Left colon (tissue), 2 donors: ENCODE measurements at regions not wholly inside any gene's neighbourhood (a gene's known extent, or its start where the extent isn't known, plus 50 kb on each side); places are given as distances from the start of the nearest gene placed in this dataset.

ENCODE experiments used
- ATAC-seq: fragments of 200-7000 bp; cut with Tn5 transposase; one replicate; pipeline ENCODE4 v1.9.1; 2020; ENCODE audit warnings: mild to moderate bottlenecking, moderate library complexity
- DNase-seq, 2 donors: peaks; one replicate each; pipeline ENCODE4 v3.0.0-alpha.2; 2020
- intact Hi-C, 2 donors: fragments of 100-400 bp; cut with DNase I in 1 of 2; cut with micrococcal nuclease in 1 of 2; formaldehyde crosslinking; loops; one replicate each; pipeline versions ENCODE4 v1.11.2 to v1.14.0; 2022; cut with DNase I, micrococcal nuclease
- donor health status: DM: no; HTN: no; CAD: no.
- donor health status: DM: yes; HTN: yes; CAD: no.

- no peak for DNase-seq
Measured at GRCh38 chr10:111131168-111131799, 54.5 kb downstream of the ADRA2A start.

DNA sequence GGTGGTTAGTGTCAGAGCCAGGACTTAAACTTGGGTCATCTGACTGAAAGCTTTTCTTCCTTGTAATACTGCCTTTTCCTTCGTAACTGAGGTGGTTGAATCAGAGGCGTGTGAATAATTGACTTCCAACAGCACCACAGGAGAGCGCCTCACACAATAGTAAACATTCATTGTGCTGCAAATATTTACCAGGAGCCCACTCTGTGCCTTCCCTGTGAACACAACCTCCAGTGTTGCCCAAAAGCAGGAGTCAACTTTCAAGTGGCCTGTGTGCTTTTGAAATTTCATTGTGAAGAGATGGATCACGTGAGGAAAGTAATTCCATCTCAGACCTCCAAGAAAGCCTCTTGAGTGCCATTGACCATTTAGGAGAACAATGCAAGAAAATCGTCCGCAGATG is 60.2 kb downstream of the ADRA2A start:
- no peak for DNase-seq
- no peak for ATAC-seq

More at GRCh38 chr10:111131168-111131799, 54.5 kb downstream of the ADRA2A start:
- ATAC-seq, result peak; percentile 55
- intact Hi-C loops, result no loop called here

DNA sequence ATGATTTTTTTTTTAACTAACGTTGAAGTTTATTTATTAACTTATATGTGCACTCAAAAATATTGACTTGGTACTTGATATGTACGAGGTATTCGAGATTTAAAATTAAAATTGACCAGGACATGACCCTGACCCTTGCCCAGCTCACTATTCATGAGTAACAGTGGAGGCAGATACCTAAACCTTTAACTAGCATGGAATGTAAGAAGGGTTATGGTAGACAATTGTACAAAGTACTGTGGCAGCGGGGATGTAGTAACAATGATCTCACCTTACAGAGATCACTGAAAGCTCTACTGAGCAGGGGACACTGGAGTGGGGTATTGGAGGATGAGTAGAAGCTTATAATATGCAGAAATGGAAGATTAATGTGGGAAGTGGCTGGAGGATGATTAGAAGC is 60.8 kb downstream of the ADRA2A start:
- ATAC-seq (no peak), DNase-seq (no peak)
- intact Hi-C loops, result no loop called here

More for the DNA sequence above, 60.2 kb downstream of the ADRA2A start:
- intact Hi-C loops, result no loop called here

DNA sequence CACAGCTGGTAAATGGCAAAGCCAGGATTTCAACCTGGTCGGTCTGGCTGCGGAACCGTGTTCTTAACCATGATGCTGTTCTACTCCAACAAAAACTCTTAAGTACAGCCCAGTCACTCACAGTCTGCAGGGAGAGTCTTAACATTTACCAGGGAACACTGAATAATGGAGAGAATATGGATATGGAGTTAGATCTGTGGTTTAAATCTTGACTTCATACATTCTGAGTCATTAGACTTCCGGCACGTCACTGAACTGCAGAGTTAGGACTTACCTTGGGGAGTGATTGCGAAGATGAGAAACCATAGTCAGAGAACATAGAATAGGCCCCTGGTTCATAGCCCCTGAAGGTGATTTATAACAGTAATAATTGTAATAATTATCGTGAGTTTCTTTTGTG is 61.7 kb downstream of the ADRA2A start:
- DNase-seq, result no peak
- no peak for ATAC-seq
- intact Hi-C loops, result no loop called here

DNA sequence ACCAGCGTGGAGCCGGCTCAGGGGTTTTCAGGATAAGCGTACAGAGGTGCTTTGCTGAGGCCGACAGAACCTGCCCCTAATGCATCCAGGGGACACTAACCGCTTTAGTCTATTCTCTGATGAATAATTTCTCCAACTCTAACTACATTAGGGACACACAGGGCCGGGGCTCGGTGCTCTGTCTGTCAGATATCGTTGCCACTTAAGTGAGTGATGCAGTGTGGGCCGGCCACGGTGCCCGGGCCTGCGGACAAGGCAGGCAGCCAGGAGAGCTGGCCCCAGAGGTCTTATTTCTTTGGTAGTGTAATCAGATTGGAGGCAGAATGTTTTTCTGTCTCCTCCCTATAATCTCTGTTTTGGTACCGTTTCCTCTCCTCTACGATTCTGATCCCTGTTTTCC is 62.7 kb downstream of the ADRA2A start:
- DNase-seq, result no peak
- ATAC-seq, result no peak
- intact Hi-C loops, result no loop called here

GRCh38 chr10:111142092-111142768 is 65.4 kb downstream of the ADRA2A start:
- intact Hi-C loops, result no loop called here
- DNase-seq (no peak), ATAC-seq (no peak)

DNA sequence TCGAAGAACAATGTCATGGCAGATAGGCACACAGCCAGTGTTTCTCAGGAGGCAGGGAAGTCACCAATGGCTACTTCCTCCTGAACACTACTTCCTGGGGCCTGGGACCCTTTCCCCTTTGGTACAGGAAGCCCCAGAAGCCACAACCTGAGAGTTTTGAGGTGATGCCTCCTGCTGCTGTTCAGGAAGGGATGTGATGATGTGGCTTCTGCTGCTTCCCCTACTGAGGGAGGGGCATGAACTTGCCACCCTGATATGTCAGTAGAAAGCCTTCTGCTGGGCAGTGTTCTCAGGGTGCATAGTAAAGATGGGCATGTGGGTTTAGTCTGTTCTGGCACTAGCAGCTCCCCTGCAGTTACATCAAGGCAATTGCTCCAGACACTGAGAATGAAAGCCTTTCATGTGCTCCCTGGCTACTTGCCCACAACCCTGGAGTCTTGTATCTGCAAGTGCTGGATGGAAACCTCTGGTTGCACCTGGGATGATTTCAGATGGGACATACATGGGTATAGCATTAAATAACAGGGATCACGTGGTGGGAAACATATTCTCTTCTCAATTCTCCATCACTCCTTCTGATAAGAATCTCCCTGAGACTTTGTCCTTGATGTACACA is 69.3 kb downstream of the ADRA2A start:
- no peak for DNase-seq
- intact Hi-C loops, result no loop called here
- no peak for ATAC-seq

DNA sequence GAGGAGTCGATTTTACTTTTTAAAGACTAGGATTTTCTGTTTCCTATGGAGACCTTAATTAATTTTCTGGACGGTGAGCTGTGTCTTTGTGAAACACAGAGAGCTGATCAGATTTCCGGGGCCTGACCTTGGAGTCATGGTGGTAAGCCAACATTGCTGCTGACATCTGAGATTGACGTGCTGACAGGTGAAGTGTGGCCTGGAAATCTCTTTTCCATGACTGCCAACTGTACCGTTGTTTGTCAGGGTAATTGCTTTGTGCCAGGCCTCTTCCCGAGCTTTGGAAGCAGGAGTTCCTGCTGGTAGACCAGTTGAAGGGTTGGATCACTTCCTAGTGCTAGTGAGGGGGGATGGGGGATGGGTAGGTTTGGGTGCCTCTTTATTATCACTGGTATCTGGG is 71.2 kb downstream of the ADRA2A start:
- ATAC-seq, result no peak
- intact Hi-C loops, result no loop called here
- DNase-seq, result no peak

DNA sequence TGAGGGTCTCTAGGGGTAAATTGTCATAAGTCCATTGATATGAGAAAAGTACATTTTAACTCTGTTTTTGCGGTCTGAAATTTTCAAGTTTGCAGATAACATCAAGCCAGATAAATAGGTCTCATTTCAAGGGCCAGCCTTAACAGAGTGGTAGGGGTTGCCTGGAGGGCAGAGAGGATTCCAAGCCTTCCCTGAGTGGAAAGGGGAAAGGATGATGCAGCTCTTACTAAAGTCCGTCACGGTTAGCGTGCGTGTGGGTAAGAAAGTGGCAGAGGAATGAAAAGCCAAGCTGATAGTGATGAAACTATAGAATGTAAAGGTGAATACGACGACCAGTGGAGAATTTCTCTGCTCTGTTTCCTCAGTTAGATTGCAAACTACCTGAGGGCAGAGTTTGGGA is 71.6 kb downstream of the ADRA2A start:
- no peak for ATAC-seq
- DNase-seq, result no peak
- intact Hi-C loops, result no loop called here

DNA sequence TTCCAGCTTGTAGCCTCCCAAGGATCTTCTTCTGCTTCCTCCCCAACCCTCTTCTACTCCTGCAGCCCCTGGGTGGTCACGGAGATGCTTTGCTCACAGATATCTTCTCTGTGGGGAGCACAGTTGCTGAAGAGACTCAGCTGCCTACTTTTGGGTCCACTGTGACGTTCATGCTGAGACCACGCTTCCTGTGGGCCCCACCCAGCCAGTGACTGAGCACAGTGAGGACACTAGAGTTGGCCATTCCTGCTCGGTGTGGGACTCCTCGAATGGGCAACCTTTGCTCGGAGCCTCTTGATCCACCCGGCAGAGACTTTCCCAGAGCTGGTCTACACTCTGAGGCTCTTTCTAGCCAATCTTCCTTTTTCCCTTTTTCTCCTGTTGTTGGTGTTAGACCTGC is 73.9 kb downstream of the ADRA2A start:
- intact Hi-C loops, result no loop called here
- ATAC-seq, result no peak
- no peak for DNase-seq

GRCh38 chr10:111151595-111152307 is 74.9 kb downstream of the ADRA2A start:
- no peak for ATAC-seq
- intact Hi-C loops, result no loop called here
- no peak for DNase-seq

DNA sequence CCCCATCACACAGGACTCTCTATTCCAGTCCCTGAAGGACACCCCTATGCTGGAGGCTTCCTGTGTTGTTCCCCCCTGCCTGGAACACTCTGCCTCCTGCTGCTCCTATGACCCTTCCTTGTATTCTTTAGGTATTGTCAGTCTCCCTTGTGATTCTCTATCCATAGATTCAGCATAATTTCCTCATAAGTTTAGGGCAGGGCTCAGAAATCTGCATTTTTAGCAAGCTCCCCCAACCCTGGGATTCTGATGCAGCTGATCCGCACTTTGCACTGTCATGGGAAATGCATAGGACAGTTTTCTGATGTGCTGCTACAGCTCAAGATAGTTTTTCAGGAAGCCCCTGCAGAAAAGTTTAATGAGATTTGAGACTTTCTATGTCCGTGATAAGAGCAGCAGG is 79.9 kb downstream of the ADRA2A start:
- ATAC-seq (no peak), DNase-seq (no peak)
- intact Hi-C loops, result no loop called here

GRCh38 chr10:111158595-111158994 is 81.8 kb downstream of the ADRA2A start:
- DNase-seq (no peak), ATAC-seq (no peak)
- intact Hi-C loops, result no loop called here

DNA sequence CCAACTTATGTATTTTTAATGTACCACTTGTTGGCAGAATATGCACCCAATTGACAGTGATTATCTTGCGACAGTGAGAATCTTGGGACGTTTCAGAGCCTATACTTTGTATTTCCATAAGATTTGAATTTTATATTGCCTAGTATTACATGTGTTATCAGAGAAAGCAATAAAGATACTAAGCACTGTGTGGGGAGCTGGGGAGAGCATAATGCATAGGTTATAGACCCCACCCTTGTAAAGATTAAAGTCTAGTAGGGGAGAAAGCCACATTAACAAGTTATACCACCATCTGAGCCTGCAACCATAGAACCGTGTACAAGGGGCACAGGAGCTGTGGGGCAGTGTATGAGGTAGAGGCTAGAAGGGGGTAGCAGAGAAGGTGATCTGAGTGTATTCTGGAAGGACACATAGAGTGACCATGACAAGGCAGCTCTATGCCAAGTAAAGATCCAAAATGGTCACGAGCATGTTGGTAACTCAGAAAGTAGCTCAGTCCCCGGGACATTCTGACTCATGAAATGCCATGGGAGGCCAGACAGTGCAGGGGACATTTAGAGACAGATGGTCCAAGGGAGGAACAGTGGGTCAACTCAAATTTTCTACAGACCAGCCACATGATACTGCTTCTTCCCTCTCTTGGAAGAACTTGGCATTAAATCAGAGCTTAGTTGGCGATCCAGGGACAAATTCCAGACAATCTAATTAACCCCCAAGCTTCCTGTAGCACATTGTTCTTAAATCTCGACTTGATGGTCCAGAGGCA is 84.5 kb downstream of the ADRA2A start:
- intact Hi-C loops, result no loop called here
- DNase-seq (no peak), ATAC-seq (peak; percentile 90)

DNA sequence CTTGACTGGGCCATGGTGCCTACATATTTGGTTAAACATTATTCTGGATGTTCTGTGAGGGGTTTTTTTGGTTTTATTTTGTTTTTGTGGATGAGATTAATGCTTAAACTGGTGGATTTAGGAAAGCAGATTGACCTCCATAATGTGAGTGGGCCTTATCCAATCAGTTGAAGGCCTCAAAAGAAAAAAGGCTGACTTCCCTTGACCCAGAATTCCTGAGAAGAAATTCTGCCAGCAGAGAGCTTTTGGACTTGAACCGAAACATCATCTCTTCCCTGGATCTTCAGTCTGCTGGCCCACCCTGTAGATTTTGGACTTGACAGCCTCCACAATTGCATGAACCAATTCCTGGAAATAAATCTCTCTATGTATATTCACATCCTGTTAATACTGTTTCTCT is 94.4 kb downstream of the ADRA2A start:
- intact Hi-C loops, result no loop called here
- ATAC-seq, result no peak

GRCh38 chr10:111175787-111176186 is 99.0 kb downstream of the ADRA2A start:
- ATAC-seq (no peak), DNase-seq (no peak)
- intact Hi-C loops, result no loop called here

More for the DNA sequence above, 94.4 kb downstream of the ADRA2A start:
- DNase-seq, result no peak

DNA sequence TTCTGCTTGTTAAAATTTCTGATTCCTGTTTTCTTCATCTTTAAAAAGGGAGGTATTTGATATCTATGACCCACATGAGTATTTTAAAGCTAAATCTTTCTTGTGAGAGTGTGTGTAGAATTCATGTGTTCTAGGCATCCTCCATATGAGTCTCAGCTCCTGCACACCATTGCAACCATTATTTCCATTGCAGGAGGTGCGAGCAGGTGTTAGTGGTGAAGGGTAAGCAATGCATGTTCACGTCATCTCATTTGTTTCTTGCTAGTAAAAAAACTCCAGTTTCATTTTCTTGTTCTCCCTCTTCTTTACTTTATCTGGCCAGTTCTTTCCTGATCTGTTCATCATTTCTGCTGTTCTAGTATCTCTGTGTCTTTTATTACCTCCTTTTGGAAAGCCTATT is 100.5 kb downstream of the ADRA2A start:
- ATAC-seq, result no peak
- no peak for DNase-seq
- intact Hi-C loops, result no loop called here

DNA sequence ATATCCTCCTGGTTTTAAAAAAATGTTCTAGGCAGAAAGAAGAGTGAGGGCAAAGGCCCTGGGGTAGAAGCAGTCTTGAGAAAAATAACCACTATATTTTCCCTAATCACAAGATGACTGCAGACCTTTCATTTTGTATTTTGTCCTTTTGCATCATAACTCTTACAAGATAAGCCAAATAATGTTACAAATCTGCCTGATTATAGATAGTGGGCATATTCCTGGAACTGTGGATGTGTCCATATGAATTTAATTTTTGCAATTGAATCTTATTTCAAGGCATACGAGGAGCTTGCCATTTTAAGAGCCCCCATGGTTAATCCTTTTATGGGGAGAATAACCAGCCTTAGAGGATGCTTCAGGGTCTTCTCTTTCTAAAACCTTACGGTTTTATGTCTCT is 102.7 kb downstream of the ADRA2A start:
- intact Hi-C loops, result no loop called here
- ATAC-seq (no peak), DNase-seq (no peak)

DNA sequence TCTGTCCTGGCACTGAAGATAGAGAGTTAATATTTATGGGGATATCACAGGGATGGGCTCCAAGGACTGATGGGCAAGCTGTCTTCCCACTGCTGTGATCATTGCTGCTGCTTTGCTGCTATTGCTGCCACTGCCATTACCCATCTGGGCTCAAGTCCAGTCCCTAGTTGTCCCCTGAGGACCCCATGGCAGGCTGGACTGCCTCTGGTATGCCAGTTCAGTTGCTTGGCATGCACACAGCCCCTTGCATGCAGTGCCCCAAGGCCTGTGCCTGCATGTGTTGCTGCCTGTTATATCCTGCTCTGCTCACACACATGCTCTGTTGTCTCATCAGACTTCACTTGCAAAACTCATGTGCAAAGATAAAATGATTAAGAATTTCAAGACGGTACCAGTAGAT is 109.5 kb downstream of the ADRA2A start:
- DNase-seq (no peak), ATAC-seq (no peak)
- intact Hi-C loops, result no loop called here
